HG03103 (cell line): ENCODE measurements at regions not wholly inside any gene's neighbourhood (a gene's known extent, or its start where the extent isn't known, plus 50 kb on each side); places are given as distances from the start of the nearest gene placed in this dataset.
"Not testable (repeated sequence)": the region's sequence is repeated elsewhere in the genome, so short reads cannot be mapped to it uniquely, and the experiment has no call there.

ENCODE experiments used
- ATAC-seq: cut with Tn5 transposase; IDR thresholded peaks from one replicate; pipeline ENCODE4 v1.9.1; 2021; ENCODE audit warnings: low read depth; ENCODE audit not compliant: unreplicated experiment

DNA sequence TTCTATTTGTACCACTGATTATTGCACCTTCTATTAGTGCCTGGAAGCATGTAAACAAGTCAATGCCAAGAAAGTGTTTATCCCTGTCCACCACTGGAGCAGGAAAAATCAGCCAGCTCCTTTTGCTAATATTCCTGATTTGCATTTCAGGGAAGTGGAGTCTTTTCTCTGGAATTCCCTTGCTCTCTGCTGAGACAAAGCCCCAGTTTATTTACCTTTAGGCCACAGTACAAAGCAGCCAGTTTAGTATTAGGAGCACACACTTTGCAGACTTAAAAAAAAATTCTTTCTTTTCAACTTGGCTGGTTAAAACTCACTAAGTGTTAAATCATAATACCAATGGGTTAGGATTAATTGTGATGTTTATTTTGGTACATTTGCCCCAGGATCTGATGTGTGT is 631.1 kb downstream of the PKHD1 start:
- ATAC-seq, result no peak

DNA sequence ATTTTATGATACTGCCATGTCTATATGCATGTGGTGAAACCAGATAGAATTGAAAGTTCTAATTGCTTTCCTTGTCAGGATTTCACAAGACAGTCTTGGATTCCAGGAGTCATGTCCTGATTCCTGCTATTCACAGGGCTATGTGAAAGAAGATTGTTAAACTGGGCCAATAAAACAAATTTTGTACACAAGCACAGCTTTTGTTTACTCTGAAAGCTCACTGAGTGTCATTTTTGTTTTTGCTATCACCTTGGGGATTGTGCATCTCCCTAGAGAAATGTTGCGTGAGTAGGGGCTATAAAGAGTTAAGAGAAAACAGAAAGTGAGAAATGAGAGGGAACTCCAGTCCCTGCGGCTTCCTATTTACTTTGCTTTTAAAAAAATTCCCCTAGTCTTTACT is 627.5 kb downstream of the PKHD1 start:
- peak; percentile 93 for ATAC-seq

DNA sequence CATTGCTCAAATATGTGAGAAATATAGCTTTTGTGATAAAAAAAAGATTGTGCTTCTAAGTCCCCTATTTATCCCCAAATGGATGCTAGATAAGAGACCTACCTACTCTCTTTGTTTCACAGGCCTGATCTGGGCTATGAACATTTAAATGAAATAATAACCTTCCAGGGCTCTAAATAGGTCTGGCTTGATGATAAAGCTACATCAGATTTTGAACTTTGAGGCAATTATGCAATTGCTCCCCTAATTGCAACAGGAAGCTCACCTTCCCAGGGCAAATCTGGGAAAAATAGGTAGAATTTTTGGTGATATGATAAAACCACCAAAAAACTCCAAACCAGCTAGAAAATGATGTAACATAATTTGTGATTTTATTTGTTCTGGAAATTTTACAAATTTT is 624.5 kb downstream of the PKHD1 start:
- no peak for ATAC-seq

DNA sequence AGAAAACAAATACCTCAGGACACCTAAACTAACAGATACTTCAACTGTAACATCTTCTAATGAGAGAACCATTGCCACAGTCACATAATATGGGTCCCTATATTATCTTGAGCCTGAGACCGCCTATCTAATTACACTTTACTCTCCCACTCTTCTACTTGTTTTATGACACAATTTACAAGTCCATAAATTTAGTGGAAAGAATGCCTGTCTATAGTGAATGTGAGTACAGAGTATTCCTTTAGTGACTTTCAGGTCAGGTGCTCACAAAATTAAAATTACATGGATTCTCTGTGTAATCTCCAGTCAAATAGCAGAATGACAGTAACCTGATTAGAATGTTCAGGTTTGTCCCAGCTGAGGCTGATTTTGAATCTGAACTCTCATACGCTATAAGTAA is 624.1 kb downstream of the PKHD1 start:
- ATAC-seq, result no peak

DNA sequence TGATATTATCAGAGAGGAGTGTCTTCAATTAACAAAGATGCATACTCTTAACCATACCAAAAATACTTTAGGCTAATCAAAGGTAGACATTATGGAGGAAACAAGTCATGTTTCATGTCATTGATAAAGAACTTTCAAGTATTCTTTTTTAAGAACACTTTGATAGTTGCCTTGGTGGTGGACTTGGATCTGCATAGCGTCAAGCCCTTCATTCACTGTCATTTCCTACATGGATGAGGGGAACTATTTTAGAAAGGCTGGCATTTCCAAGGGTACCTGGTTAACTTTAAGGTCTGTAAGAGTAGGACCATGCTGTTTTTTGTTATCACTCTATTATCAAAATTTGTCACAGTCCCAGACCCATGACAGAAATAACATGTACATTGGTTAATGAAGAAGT is 622.5 kb downstream of the PKHD1 start:
- ATAC-seq, result no peak

DNA sequence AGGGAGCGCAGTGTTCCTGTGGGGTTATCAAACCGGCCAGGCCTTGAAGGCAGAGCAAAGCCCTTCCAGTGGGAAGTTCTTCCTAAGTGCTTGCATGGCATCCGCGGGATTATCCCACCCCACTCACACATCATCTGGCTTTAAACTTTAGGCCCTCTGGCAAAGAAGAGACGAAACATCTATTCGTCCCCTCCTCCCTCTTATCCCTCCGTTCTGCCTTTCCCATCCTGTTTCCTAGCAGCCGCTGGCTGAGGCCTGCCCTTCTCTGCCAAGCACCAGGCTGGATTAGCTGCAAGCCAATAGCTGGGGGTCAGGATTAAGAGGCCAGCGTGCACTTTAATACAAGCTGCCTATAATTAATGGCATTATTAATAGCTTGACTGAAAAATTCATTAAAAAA is 621.0 kb downstream of the PKHD1 start:
- no peak for ATAC-seq

DNA sequence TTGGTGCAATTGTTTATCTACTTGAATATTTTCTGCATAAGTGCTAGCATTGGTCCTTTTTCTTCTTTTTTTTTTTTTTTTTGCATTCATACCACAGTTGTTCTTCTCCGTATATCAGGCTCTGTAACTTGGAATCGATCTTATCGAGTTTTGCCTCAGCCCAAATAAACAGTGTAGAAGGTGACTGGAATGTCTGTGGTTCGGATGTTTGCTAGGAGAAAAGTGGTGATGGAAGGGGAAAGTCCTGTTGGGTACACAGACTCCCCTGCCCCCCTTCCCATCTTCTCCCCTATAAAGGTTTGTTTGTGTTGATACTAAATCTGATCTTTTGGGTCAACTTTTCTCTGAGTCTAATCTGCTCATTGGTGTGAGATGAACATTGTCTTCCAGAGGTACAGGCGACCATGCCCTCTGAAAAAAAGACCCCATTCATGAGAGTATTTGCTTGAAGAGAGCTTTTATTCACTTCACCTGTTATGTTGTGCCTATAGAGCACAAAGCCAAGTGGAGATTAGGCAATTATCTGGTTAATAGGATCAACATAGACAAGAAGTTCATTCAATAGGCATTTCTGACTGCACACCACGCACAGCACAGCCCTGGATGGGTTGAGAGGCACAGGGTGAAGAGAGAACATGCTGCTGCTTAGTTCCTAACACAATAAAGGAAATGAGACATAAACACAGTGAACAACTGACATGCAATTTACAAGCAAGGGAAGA is 620.0 kb downstream of the PKHD1 start:
- ATAC-seq, result no peak

DNA sequence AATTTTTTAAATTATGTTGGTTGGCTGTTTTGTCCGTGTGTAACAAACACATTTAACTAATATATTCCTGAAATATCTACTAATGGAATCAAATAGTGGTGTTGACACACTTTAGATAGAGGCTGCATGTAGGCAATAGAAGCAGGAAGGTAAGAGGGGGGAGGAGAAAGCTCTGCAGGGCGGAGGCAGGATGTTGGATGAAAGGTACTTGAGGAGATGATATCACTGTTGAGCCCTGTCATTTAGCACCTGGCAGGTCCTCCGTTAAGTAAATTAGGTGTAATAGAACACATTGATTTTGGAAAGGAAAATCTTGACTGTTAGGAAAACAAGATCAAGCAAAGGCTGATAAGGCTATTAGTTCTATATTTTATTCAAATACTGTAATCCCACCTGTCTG is 618.7 kb downstream of the PKHD1 start:
- no peak for ATAC-seq

DNA sequence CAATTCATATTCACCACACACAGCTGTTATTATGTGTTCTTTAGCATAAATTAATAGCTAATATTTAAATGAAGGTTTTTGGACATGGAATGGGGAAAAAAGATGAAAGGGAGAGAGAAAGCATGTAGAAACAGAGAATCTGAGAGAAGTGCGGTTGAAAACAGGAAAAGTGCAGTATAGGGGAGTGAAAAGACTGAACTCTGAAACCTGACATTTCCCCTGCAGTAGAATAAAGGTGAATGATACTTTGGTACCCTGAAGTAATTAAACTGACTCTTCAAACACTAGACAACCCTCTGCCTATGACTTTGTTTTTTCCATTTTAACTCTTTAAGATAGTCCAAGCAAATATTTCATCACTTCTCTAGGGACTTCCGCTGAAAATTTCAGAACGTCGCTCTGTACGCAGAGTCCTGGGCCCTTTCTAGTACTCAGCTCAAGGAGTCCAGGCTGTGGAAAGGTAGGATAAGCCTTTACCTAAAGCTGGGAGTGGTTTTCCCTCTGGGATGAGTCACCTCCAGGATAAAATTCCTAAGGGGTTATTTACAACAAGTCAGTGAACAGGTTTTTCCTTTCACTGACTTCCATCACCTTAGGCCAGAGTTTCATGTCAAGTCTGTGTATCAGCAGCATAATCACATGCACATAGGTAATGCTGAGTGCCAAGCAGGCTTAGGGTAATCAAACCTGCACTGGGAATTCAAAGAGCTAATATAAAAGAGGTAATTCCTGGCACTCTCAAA is 614.5 kb downstream of the PKHD1 start:
- no peak for ATAC-seq

DNA sequence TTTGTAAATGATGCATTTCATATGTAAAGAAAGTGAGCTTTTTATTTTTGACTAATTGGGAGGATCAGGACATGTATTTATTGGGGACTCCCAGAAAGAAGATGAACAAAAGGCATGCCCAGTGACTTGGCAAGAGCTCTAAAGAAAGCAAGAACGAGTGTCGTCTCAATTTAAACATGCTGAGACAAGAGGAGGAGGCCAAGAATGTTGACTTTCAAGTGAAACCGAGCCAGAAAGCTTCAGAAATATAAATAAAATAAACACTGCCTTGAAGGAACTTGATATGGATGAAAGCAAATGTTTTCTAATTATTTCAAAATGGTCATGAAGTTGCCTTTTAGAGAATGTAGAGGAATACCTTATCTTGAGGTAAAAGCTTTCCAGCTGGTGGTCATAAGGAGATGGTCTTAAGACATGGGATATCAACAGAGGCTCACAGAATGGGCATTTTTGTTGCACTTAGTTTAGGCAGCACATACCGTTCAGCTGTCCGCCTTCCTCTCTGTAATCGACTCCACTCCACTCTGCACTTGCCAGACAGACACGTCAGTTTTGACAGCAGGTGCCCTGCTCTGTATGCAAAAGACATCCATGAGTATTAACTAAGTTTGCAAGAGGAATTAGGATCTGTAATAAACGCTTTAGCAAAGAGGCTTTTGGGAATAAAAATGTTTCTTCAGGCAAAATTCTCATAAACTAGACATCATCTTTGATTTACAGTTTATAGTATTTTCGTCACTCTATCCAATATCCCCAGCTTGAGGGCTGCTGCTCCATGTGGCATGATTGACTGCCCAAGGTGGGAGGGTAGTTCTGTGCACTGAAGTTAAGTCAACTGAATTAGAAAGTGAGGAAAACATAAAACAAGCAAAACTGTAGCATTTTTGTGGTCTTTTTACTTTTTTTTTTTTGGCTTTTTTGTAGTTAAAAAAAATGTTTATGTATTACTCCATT is 613.1 kb downstream of the PKHD1 start:
- no peak for ATAC-seq

DNA sequence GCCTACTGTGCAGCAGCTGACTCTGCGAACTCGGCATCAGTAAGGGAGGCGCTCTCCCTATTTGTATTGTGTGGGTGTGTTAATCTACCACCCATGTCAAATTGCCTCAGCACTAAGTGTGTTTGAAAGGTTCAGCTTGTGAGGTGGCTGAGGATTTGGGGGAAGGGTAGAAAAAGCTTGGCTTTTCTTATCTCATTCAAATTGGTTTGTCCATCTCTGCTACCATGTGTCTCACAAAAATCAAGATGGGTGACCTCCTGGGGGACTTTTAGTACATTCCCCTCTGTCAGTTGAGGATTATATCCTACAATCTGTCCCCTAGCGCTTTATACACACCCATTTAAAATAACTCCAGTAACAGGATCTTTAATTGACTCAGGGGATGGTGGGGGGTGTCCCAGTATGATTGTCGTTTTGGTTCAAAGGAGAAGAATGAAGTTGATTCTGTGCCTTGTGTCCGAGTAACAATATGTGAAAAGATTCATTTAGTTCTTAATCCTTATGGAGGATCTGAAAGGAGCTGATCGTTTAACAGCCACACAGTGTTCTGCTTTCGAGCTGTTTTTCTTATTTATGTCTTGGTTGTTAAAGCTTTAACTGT is 609.6 kb downstream of the PKHD1 start:
- ATAC-seq, result no peak

DNA sequence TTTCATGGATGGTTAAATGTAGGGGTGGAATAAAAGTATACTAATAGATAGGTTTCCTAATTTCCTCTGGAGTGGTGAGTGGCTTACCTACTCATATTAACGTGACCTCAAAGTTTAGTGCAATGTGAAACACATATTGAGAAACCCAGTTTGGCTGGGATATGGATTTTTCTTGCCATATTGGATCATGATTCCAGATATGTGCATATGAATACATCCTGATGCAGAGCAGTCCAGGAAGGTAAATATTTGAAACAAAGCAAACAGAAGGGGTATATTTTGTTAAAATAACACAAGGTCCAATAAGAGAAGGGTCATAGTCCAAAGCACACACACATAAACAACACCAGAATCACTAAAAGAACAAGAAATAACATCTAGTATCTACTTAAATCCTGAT is 608.1 kb downstream of the PKHD1 start:
- no peak for ATAC-seq

DNA sequence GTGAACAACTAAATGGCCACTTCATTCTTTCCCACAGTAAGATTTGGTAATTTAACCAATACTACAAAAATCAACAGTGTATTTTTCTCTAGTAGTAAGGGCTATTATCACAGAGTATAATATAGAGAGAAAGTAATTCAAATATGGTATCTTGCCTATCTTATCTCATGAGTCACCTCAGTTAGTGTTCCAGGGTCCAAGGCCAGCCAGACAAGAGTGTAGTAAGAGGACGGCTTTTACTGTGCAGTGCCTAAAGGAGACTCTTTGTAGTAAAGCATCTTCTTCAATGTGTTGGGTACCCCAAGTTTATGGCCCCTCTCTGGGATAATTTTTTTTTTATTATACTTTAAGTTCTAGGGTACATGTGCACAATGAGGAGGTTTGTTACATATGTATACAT is 607.4 kb downstream of the PKHD1 start:
- ATAC-seq, result no peak

DNA sequence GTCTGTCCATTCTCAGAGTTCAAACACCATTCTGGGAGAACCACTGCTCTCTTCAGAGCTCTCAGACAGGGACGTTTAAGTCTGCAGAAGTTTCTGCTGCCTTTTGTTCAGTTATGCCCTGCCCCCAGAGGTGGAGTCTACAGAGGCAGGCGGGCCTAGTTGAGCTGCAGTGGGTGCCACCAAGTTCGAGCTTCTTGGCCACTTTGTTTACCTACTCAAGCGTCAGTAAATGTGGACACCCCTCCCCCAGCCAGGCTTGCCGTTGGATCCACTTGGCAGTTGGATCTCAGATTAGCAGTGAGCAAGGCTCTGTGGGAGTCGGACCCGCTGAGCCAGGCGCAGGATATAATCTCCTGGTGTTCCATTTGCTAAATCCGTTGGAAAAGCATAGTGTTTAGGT is 601.5 kb downstream of the PKHD1 start:
- not testable (repeated sequence) for ATAC-seq

DNA sequence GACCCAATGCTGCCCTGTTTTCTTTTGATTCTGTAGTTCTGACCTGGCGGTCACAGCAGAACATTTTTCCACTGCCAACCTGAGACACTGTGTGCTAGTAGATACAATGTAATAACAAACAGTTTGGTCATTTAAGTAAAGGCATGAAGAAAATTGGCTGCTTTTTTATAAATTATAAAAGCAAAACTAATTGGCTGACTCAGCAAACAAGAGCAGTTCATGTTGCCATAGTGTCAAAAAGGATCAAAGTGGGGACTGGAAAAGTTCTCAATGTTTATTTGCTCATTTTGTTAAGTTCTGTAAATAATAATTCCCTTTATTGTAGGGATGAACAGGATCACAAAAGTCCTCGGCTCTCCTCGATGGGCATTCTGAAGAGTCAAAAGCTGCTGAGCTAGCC is 599.5 kb downstream of the PKHD1 start:
- ATAC-seq, result no peak

DNA sequence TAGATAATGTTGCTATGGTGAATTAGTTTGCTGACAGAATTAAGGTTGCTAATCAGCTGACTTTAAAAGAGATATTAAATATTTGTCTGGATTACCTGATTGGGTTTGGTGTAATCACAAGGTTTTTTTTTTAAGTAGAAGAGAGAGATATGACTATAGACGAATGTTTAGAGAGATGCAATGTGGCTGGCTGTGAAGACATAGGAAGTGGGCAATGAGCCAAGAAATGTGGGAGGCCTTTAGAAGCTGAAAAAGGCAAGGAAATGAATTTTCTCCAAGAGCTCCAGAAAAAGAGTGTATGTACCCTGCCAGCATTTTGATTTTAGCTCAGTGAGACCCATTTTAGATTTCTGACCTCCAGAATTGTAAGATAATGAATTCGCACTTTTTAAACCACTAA is 598.3 kb downstream of the PKHD1 start:
- ATAC-seq, result no peak

DNA sequence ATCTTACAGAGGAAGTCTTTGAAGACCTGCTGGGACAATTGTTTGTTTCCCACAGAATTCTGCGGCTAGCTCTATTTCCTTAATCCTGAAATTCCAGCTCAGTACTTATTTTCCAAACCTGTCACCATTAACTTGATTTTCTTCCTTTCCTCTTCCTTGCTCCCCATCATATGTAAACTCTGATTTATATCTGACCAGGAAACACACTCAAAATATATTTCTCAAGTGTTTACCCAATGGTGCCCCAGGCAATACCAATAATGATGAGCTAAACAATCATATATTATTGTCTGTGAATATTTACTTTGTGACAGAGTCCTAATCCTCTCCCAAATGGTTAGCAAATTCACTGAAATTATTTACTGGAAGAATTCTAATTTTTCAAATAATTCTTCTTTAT is 597.3 kb downstream of the PKHD1 start:
- ATAC-seq, result no peak

DNA sequence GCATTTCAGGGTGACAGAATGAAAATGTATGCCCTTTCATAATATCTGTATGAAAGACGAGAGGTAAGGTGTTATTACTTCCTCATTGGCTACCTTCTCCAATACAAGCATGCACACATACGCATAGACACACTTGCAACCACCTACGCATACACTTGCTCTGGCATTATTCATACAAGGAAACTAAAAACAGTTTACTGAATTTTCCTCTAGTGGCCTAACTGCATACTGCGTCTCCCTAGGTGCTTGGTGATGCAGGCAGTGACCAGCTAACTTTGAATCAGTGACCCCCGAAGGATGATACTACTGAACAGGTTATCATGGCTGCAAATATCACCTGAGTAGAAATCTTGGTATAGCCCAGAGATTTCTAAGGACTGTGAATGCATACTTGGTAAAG is 593.1 kb downstream of the PKHD1 start:
- no peak for ATAC-seq

DNA sequence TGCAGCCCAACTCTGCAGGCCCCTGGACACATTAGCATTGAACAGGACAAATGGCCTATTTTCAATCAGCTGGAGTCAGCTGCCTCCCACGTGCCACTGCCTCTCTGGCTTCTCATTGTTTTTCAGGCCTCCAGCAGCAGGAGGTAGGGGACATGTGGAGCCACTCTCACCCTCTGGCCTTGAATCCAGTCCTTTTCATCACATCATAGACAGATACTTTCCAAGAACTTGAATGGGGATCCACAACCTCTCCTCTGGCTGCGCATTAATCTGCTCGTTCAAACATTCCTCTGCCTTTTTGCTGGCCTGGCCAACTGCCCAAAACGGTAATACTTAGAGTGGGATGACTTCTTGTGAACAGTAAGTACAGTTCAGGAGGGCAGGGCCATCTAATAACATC is 592.3 kb downstream of the PKHD1 start:
- ATAC-seq, result no peak

DNA sequence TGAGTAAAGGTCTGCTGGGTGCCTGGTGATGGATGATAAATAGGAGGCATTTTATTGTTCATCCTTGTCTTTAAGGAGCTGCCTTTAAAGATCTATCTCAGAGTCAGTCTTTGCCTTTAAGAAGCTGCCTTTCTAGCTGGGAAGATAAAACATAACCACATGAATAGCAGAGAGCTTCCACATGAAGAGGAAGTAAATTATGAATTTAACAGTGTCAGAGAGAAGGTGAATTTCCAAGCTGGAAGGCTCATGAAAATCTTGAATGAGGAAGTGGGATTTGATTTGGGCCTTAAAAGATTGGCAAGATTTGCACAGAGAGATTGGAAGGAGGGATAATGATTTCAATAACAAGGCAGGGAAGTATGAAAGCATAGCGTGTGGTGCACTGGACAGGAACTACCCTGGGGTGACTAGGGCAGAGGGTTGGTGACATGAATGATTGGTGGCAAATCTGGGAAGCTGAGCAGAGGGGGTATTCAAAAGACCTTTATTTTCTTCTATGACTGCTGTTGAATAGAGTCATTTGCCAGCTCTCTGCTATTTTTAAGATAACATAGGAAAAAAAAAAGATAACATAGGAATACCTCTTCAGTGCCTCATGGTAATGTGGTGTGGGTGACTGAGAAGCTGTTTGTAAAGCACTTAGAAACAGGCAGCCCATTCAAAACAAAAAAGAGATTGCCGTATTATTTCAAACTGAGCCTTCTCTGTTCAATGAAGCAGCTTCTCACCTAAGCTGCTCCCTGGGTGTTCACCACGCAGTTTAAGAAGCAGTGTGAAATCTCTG is 591.6 kb downstream of the PKHD1 start:
- ATAC-seq, result no peak
